Cardiac fibroblast (primary cell): ENCODE measurements at regions not wholly inside any gene's neighbourhood (a gene's known extent, or its start where the extent isn't known, plus 50 kb on each side); places are given as distances from the start of the nearest gene placed in this dataset.

Experiments used
- DNase-seq, 2 donors: peaks; one replicate each; pipeline versions ENCODE4 v3.0.0 to v3.0.0-alpha.2; 2010; ENCODE audit warnings: low read depth in 2 of 2
- H3K4me3 ChIP-seq, 2 donors: replicated peaks in 1 of 2; 1 replicate in 1 of 2; 2 replicates in 1 of 2; pipeline ENCODE4 v1.5.1; 2011; ENCODE audit warnings: low read depth in 2 of 2, low read length in 2 of 2, mild to moderate bottlenecking in 2 of 2, moderate library complexity in 1 of 2
- TF ChIP-seq, protein P1 (sequence below): IDR thresholded peaks from one replicate; pipeline ENCODE4 v1.5.1; 2011; ENCODE audit warnings: low read depth, mild to moderate bottlenecking, low read length, inconsistent platforms

DNA sequence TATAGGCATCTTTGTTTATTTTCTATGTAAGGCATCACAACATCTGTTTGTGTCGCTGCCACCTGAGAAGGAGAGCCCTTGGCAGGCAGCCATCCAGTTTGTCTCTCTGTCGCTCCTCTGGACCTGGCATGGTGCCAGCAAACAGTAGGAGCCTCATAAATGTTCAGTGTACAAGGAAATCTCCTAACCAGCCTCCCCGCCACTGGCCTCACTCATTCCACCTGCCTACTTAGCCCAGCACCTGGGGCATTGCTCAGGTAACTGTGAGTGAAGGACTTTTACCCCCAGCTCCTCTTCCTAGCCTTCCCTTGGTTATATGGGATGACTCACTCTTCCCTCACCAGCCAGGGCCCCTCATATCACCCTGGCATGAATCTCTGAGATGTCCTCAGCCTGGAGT lies 61.7 kb upstream of the NPTX2 start:
- H3K4me3 ChIP-seq = no peak overlapping the region
- TF ChIP-seq, protein P1, sequence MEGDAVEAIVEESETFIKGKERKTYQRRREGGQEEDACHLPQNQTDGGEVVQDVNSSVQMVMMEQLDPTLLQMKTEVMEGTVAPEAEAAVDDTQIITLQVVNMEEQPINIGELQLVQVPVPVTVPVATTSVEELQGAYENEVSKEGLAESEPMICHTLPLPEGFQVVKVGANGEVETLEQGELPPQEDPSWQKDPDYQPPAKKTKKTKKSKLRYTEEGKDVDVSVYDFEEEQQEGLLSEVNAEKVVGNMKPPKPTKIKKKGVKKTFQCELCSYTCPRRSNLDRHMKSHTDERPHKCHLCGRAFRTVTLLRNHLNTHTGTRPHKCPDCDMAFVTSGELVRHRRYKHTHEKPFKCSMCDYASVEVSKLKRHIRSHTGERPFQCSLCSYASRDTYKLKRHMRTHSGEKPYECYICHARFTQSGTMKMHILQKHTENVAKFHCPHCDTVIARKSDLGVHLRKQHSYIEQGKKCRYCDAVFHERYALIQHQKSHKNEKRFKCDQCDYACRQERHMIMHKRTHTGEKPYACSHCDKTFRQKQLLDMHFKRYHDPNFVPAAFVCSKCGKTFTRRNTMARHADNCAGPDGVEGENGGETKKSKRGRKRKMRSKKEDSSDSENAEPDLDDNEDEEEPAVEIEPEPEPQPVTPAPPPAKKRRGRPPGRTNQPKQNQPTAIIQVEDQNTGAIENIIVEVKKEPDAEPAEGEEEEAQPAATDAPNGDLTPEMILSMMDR = no peak
- no peak for DNase-seq

DNA sequence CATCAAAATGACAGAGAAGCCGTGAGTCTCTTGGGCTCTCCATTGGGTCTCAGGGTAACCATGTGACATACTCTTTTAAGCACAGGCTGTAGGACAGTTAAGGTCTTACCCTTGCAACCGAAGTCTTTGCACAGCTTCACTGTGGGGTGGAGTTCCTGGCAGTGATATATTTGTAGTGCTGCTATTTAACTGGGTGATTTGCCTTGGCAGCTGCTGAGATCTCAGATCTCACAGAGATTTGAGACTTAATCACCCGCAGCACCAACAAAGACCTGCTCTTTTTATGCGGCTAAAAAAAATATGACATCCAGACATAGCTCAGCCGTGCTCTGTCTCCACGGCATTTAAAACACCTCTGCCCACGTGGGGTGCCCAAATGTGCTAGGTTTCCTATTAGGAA lies 63.4 kb upstream of the NPTX2 start:
- TF ChIP-seq, protein P1 = no peak
- H3K4me3 ChIP-seq = no peak overlapping the region
- no peak for DNase-seq

DNA sequence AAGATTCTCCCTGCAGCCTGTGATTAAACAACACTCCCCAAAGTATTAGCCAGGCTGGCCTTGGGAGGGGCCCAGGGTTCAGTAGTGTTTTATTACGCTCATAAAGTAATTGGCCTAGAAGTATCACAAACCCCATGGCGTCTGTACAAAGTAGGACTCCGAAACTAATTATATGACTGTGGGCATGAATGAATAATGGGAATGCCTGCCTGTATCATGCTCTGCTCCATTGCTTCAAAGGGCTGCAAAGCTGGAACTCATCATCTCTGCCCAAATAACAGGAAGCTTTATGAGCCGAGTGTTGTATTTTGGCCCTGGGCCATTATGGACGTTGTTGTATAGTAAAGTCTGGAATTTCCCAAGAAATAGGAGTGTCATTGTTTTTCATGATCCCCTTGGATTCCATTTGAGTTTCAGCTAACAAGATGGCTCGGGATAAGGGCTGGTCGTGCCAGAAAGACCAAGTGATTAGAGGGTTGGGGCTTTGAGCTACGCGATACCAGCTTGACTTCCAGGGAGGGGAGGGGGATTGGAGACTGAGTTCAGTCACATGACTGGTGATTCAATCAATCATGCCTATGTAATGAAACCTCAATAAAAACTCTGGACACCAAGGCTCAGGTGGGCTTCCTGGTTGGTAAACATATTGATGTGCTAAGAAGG lies 65.3 kb upstream of the NPTX2 start:
- no peak overlapping the region for H3K4me3 ChIP-seq
- TF ChIP-seq, protein P1 = no peak
- no peak for DNase-seq

DNA sequence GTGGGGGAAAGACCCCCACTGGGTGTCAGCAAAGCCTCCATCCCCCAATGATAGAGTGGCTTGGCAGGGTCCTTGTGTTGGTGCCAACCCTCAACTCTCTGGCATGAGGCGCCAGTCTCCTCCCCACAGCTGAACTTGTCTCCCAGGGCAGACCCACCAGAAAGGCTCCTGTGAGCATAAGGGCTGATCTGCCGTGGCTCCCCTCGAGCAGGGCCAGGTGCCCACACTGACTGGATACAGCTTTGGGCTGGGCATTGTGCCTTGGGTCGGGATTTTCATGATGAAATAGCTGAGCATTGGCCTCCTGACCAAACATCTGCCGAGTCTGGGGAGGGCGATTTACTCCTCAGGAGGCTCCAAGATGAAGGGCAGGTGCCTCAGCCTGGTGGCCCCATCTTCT lies 68.1 kb upstream of the NPTX2 start:
- no peak for DNase-seq
- TF ChIP-seq, protein P1 = no peak
- H3K4me3 ChIP-seq = no peak overlapping the region

DNA sequence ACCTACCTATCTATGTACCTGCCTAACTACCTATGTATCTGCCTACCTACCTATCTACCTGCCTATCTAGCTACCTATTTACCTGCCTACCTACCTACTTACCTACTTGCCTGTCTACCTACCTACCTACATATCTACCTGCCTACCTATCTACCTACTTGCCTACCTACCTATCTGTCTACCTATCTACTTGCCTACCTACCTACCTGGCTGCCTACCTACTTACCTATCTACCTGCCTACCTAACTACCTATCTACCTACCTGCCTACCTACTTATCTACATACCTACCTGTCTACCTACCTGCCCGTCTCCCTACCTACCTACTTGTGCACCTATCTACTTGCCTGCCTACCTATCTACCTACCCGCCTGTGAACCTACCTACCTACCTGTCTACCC lies 68.7 kb upstream of the NPTX2 start:
- TF ChIP-seq, protein P1 = no peak
- DNase-seq = no peak
- H3K4me3 ChIP-seq = no peak overlapping the region

DNA sequence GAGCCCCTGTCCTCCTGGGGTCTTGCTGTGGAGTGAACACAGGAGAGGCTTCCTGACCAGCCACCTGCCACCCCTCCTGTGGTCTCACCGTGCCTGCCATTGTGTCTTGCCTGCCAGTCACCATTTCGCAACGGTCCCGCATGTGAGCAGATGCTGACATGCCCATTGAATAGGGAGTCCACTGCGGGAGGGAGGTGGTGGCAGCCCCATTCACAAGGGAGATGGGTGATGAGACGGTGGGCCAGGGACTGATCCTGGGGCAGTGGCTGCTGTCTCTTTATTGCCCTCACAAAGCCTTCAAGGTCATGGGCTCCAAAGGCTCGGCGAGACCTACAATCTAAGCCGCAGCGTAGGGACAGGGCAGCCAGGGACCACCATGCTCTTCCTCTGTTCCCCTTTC lies 76.0 kb upstream of the NPTX2 start:
- no peak for DNase-seq
- H3K4me3 ChIP-seq = no peak overlapping the region
- TF ChIP-seq, protein P1 = no peak

DNA sequence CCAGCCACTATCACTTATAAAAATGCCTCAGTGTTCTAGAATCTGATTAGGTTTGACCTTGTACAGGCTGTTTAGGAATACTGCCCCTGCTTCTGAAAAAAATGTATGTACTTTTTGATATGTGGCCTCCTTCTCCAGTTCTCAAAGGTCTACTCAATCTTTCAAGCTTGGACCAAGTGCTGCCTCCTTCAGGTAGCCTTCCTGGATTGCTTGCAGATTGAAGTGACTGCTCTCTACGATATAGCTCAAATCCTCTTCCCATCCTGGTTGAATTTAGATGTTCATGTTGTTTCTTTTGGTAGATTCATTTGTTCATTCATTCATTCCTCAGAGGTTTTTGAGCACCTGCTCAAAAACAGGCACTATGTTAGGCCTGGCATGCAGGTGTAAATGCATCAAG lies 77.2 kb upstream of the NPTX2 start:
- TF ChIP-seq, protein P1 = no peak
- no peak for DNase-seq
- no peak overlapping the region for H3K4me3 ChIP-seq
